BJ (cell line): ENCODE measurements at regions not wholly inside any gene's neighbourhood (a gene's known extent, or its start where the extent isn't known, plus 50 kb on each side); places are given as distances from the start of the nearest gene placed in this dataset.

Source experiments
- CTCF ChIA-PET: fragments of 350-600 bp; formaldehyde crosslinking; extraction: SDS; loops from one replicate; lab custom pipeline; 2021; ENCODE audit warnings: antibody characterized with exemption, inconsistent platforms; lab: Yijun Ruan, JAX
- POLR2A ChIA-PET: fragments of 300-600 bp; sonication (Branson Sonifier 250); formaldehyde crosslinking; extraction: SDS; loops from one replicate; lab custom pipeline; 2021; ENCODE audit warnings: antibody characterized with exemption; lab: Charles Lee
- DNase-seq: peaks from one replicate; pipeline ENCODE4 v3.0.0-alpha.2; 2011; ENCODE audit warnings: low read depth
- H3K27me3 ChIP-seq: 2 replicates; pipeline ENCODE4 v1.6.0; 2011; ENCODE audit warnings: low read length; ENCODE audit not compliant: control insufficient read depth, insufficient read depth
- H3K36me3 ChIP-seq: 2 replicates; pipeline ENCODE4 v1.5.1; 2011; ENCODE audit warnings: low read length; ENCODE audit not compliant: control insufficient read depth, insufficient read depth
- H3K4me3 ChIP-seq: 2 replicates; pipeline ENCODE4 v1.5.1; 2011; ENCODE audit warnings: low read depth, mild to moderate bottlenecking, control low read depth, low read length
- CTCF ChIP-seq: IDR thresholded peaks from 2 replicates; pipeline ENCODE4 v1.5.1; 2011; ENCODE audit warnings: low read depth, mild to moderate bottlenecking, control low read depth, inconsistent platforms, low read length, moderate library complexity; ENCODE audit not compliant: insufficient read depth

- Histone ChIP-seq H3K4me3 (no peak overlapping the region), H3K27me3 (no peaks in the 10 kb centered on the region), H3K36me3 (no peaks in the 10 kb centered on the region)
- DNase-seq, result no peak
- TF ChIP-seq CTCF, result no peak
- POLR2A ChIA-PET, result no interaction called here
- CTCF ChIA-PET, result no interaction called here
Observed at GRCh38 chr6:153624528-153624927, 414.5 kb upstream of the OPRM1 start.

GRCh38 chr6:153623496-153623895 lies 415.5 kb upstream of the OPRM1 start:
- H3K4me3 ChIP-seq, result no peak overlapping the region
- no peaks in the 10 kb centered on the region for H3K36me3 ChIP-seq
- ChIA-PET POLR2A (no interaction called here), CTCF (no interaction called here)
- H3K27me3 ChIP-seq, result no peaks in the 10 kb centered on the region
- DNase-seq, result no peak
- no peak for TF ChIP-seq CTCF

DNA sequence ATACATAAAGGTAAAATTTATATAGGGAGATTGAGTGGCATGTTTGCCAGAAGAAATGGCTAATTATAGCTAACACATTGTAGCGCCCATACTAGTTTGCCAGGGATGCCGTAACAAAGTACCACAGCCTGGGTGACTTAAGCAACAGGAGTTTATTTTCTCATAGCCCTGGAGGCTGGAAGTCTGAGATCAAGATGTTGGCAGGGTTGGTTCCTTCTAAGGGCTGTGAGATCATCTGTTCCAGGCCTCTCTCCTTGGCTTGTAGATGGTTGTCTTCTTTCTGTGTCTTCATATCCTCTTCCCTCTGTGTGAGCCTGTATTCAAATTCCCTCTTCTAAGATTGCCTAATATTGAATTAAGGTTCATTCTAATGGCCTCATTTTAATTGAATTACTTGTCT lies 417.5 kb upstream of the OPRM1 start:
- CTCF ChIA-PET, result no interaction called here
- POLR2A ChIA-PET, result no interaction called here
- no peak for DNase-seq

DNA sequence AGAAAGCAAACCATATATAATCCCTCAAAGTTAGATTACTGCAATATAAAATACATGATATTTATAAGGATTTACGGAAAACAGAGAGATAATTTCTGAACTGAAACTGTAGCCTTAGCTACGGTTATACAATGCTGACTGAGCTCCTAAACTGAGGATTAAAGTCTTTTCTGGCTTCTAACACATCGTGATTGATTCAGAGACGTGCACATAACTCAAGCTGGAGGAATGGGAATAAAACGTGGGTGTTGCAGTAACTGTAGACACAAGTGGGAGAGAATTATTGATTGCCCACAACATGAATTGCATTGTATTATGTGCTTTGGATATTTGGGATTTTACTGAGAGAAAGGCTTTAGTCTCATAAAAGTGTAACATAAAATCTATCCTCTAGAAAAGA lies 418.0 kb upstream of the OPRM1 start:
- ChIA-PET POLR2A (no interaction called here), CTCF (no interaction called here)
- no peaks in the 10 kb centered on the region for H3K36me3 ChIP-seq
- no peaks in the 10 kb centered on the region for H3K27me3 ChIP-seq
- no peak for TF ChIP-seq CTCF
- DNase-seq, result no peak
- no peak overlapping the region for H3K4me3 ChIP-seq

More for the DNA sequence above, 417.5 kb upstream of the OPRM1 start:
- H3K36me3 ChIP-seq, result no peaks in the 10 kb centered on the region
- H3K4me3 ChIP-seq, result no peak overlapping the region
- no peaks in the 10 kb centered on the region for H3K27me3 ChIP-seq
- no peak for TF ChIP-seq CTCF

GRCh38 chr6:153618371-153619322 lies 420.4 kb upstream of the OPRM1 start:
- DNase-seq, result no peak
- no peak for TF ChIP-seq CTCF
- H3K27me3 ChIP-seq, result no peaks in the 10 kb centered on the region
- POLR2A ChIA-PET, result no interaction called here
- CTCF ChIA-PET, result no interaction called here
- H3K4me3 ChIP-seq, result no peak overlapping the region
- H3K36me3 ChIP-seq, result no peaks in the 10 kb centered on the region
